Activated CD4-positive, alpha-beta memory T cell treated with anti-CD3 and anti-CD28 coated beads for 36 hours (primary cell): ENCODE measurements at regions not wholly inside any gene's neighbourhood (a gene's known extent, or its start where the extent isn't known, plus 50 kb on each side); places are given as distances from the start of the nearest gene placed in this dataset.

Experiments
- CTCF ChIA-PET: fragments of 350-600 bp; sonication (Branson Sonifier 250); formaldehyde crosslinking; loops from one replicate; lab custom pipeline; 2021; ENCODE audit warnings: antibody characterized with exemption, inconsistent platforms; lab: Charles Lee
- POLR2A ChIA-PET: fragments of 350-600 bp; sonication (Branson Sonifier 250); formaldehyde crosslinking; loops from one replicate; lab custom pipeline; 2021; ENCODE audit warnings: antibody characterized with exemption; lab: Charles Lee
- DNase-seq: peaks from one replicate; pipeline ENCODE4 v3.0.0-alpha.2; 2020
- H3K27ac Mint-ChIP-seq: one replicate; pipeline ENCODE4 v1.8.0; 2021; ENCODE audit warnings: mixed read lengths
- H3K27me3 Mint-ChIP-seq: one replicate; pipeline ENCODE4 v1.8.0; 2021; ENCODE audit warnings: mixed read lengths
- H3K36me3 Mint-ChIP-seq: one replicate; pipeline ENCODE4 v1.8.0; 2021; ENCODE audit warnings: mixed read lengths
- H3K4me1 Mint-ChIP-seq: one replicate; pipeline ENCODE4 v1.8.0; 2021; ENCODE audit warnings: low read depth, mixed read lengths
- H3K4me3 Mint-ChIP-seq: one replicate; pipeline ENCODE4 v1.8.0; 2021; ENCODE audit warnings: mild to moderate bottlenecking, mixed read lengths
- H3K9me3 Mint-ChIP-seq: one replicate; pipeline ENCODE4 v1.8.0; 2021; ENCODE audit warnings: mixed read lengths
- intact Hi-C: fragments of 100-400 bp; cut with micrococcal nuclease; formaldehyde crosslinking; loops from one replicate; pipeline ENCODE4 v1.15.1; 2023

- Mint-ChIP-seq H3K27ac (no peak overlapping the region), H3K36me3 (no peaks in the 10 kb centered on the region), H3K27me3 (no peaks in the 10 kb centered on the region), H3K4me1 (no peaks in the 10 kb centered on the region), H3K9me3 (peaks cover 5% of the 10 kb centered on the region), H3K4me3 (no peak overlapping the region)
- ChIA-PET CTCF (no interaction called here), POLR2A (no interaction called here)
- DNase-seq: no peak
- intact Hi-C loops: no loop called here
These were observed 415.9 kb downstream of the PLA2G4A start for GRCh38 chr1:187244623-187245022.

DNA sequence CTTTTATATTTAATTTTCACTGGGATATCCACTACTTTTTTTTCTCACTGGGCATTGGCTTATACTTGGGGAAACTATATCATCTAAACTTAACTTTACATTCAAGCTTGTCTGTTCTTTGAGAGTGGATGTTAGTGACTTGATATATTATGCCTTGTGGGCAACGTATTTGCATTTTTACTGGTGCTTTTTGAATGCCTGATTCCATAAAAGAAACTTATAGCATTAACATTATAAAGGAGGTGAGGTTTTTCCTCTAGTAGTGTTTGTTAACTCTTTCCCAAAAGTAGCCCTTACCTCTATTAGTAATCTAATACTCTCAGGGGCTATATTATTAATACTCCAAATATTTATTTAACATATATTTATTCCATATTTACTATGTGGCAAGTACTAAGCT lies 416.5 kb downstream of the PLA2G4A start:
- Mint-ChIP-seq H3K27ac (no peak overlapping the region), H3K27me3 (no peaks in the 10 kb centered on the region), H3K4me3 (no peak overlapping the region), H3K9me3 (peaks cover 5% of the 10 kb centered on the region), H3K36me3 (no peaks in the 10 kb centered on the region), H3K4me1 (no peaks in the 10 kb centered on the region)
- intact Hi-C loops: no loop called here
- ChIA-PET POLR2A (no interaction called here), CTCF (no interaction called here)
- no peak for DNase-seq

GRCh38 chr1:187249196-187249595 lies 420.4 kb downstream of the PLA2G4A start:
- intact Hi-C loops: no loop called here
- H3K4me1 Mint-ChIP-seq: no peaks in the 10 kb centered on the region
- no peaks in the 10 kb centered on the region for H3K27me3 Mint-ChIP-seq
- H3K36me3 Mint-ChIP-seq: no peaks in the 10 kb centered on the region
- no peak overlapping the region for H3K27ac Mint-ChIP-seq
- no peak for DNase-seq
- peaks cover 5% of the 10 kb centered on the region for H3K9me3 Mint-ChIP-seq
- H3K4me3 Mint-ChIP-seq: no peak overlapping the region
- CTCF ChIA-PET: no interaction called here
- POLR2A ChIA-PET: interaction anchor here (0.6 kb wide), 2 partner anchors 194 to 1161 kb away, joined by 3 to 5 read pairs; no protein-coding TSS in a partner anchor

DNA sequence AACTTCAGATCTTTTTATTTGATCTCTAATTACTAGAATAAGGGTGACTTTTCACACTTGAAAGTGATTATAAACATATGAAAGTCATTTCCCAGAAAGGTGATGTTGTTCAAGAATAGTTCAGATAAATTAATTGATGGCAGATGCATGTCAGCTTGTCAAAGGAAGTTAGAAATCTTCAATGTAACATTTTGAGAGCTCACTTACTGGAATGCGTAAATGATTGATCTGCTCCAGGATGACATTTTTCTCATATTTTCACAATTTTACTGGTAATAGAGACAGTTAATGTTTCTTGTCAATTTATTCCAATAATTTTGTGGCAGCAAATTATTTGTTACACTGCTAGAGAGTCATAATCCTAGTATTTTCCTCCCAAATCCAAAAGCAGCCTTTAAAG lies 424.2 kb downstream of the PLA2G4A start:
- Mint-ChIP-seq H3K27ac (no peak overlapping the region), H3K27me3 (no peaks in the 10 kb centered on the region), H3K4me3 (no peak overlapping the region), H3K36me3 (no peaks in the 10 kb centered on the region), H3K9me3 (no peaks in the 10 kb centered on the region), H3K4me1 (no peaks in the 10 kb centered on the region)
- CTCF ChIA-PET: no interaction called here
- no peak for DNase-seq
- intact Hi-C loops: no loop called here
- POLR2A ChIA-PET: no interaction called here

DNA sequence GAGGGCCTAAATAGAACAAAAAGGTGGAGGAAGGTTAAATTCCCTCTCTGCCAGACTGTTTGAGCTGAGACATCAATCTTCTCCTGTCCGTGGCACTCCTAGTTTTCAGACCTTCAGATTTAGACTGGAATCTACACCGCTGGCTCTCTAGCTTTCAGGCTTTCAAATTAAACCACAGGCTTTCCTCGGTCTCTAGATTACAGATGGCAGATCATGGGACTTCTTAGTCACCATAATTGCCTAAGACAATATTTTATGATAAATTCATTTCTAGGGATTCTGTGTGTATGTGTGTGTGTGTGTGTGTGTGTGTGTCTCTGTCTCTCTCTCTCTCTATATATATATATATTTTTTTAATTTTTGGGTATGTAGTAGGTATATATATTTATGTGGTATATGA lies 428.7 kb downstream of the PLA2G4A start:
- intact Hi-C loops: no loop called here
- Mint-ChIP-seq H3K27me3 (no peaks in the 10 kb centered on the region), H3K36me3 (no peaks in the 10 kb centered on the region), H3K27ac (no peak overlapping the region), H3K9me3 (peaks cover 2% of the 10 kb centered on the region), H3K4me3 (no peak overlapping the region), H3K4me1 (no peaks in the 10 kb centered on the region)
- no peak for DNase-seq
- ChIA-PET POLR2A (no interaction called here), CTCF (no interaction called here)

DNA sequence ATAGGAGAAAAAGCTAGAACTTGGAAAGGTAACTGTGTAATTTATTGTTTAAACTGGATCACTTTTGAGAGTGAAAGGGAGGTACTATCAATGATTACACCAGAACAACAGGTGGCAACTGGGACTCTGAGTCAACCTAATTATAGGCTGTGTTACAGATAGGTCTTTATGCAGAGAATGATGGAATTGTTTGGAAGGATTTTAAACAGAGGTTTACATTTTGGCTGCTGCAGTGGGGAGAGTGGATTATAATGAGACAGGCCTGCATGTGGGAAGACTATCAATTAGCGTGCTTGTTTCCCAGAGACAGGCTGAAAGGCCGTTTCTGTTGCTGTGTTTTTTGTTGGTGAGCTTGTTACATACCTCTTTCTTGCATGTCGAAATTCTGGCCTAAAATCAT lies 432.9 kb downstream of the PLA2G4A start:
- no peak for DNase-seq
- Mint-ChIP-seq H3K27me3 (no peaks in the 10 kb centered on the region), H3K4me3 (no peak overlapping the region), H3K4me1 (no peaks in the 10 kb centered on the region), H3K9me3 (peaks cover 2% of the 10 kb centered on the region), H3K27ac (no peak overlapping the region), H3K36me3 (no peaks in the 10 kb centered on the region)
- ChIA-PET CTCF (no interaction called here), POLR2A (no interaction called here)
- intact Hi-C loops: no loop called here

DNA sequence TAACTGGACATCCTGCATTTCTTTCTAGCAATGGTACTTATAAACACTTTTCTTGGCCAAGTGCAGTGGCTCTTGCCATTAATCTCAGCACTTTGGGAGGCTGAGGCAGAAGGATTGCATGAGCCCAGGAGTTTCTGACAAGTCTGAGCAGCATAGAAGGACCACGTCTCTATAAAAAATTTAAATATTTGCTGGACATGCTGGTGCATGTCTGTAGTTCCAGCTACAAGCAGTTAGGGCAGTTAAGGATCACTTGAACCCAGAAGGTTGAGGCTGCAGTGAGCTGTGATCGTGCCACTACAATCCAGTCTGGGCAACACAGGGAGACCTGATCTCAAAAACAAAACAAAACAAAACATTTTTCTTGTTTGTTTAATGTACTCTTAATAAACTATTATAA lies 434.0 kb downstream of the PLA2G4A start:
- ChIA-PET CTCF (no interaction called here), POLR2A (no interaction called here)
- Mint-ChIP-seq H3K36me3 (no peaks in the 10 kb centered on the region), H3K9me3 (peaks cover 2% of the 10 kb centered on the region), H3K27ac (no peak overlapping the region), H3K4me3 (no peak overlapping the region), H3K4me1 (no peaks in the 10 kb centered on the region), H3K27me3 (no peaks in the 10 kb centered on the region)
- intact Hi-C loops: no loop called here
- DNase-seq: no peak

DNA sequence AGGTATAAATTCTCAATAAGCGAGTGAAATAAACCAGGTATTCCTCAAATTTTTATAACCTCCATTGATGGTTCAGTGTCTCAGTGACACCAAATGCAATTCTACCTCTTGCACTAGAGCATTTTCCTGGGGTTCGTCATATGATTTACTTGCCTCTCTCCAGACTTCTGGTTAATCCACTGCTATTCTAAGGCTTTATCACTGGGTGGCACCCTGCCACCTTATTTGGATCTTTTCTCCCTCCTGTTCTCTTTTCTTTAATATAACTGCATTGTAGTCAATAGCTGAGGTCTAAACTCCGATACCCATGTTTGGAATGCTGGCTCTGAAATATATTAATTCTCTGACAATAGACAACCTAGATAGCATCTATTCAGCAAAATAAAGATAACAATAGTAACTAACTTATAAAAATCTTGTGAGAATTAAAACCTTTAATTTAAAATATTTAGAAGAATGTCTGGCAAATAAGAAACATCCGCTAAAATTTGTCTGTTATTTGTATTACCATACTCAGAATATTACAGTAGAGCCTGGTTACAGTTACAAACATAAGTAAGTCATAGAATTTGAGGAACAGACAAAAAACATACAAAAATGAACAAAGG lies 436.4 kb downstream of the PLA2G4A start:
- Mint-ChIP-seq H3K27ac (no peak overlapping the region), H3K4me3 (no peak overlapping the region), H3K9me3 (no peaks in the 10 kb centered on the region), H3K27me3 (no peaks in the 10 kb centered on the region), H3K4me1 (no peaks in the 10 kb centered on the region), H3K36me3 (no peaks in the 10 kb centered on the region)
- intact Hi-C loops: no loop called here
- no peak for DNase-seq
- CTCF ChIA-PET: no interaction called here
- POLR2A ChIA-PET: no interaction called here

DNA sequence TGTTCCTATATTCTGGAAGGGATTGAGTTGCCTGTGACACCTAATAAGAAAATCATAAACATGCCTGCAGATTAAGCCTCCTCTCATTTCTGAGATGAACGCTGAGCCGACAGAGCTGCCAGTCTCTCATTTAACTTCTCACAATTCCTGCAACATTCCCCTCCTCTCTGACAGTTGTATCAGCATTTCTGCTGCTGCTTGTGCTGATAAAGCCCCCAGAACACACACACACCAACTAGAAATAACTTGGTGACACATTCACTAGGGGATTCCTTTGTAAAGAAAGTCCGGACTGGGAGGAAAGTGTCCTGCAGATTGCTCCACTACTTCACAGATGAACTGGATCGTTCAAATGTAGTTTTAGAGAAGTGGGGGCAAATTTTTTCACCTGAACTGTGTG lies 437.3 kb downstream of the PLA2G4A start:
- H3K27ac Mint-ChIP-seq: no peak overlapping the region
- CTCF ChIA-PET: no interaction called here
- no peaks in the 10 kb centered on the region for H3K27me3 Mint-ChIP-seq
- no peaks in the 10 kb centered on the region for H3K36me3 Mint-ChIP-seq
- H3K4me1 Mint-ChIP-seq: no peaks in the 10 kb centered on the region
- H3K9me3 Mint-ChIP-seq: no peaks in the 10 kb centered on the region
- H3K4me3 Mint-ChIP-seq: no peak overlapping the region
- intact Hi-C loops: no loop called here
- POLR2A ChIA-PET: no interaction called here
- DNase-seq: no peak

DNA sequence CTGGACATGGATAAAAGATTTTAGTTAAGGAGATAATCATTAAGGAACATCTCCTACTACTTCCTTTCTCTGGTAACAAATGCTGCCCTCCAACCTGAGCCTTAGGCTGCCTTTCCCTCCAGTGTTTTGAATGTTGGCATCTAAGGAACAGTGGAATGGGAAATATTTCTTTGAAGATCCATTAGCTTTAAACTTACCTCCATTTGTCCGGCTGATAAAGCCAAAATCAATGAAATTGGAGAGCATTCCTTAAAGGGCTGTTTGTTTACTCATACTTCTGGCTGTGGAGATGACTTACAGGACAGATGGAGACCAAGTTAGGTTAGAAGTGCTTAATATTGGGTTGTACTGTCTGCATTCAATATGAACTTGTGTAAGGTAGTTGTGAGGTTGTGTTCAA lies 439.1 kb downstream of the PLA2G4A start:
- POLR2A ChIA-PET: no interaction called here
- H3K27me3 Mint-ChIP-seq: no peaks in the 10 kb centered on the region
- H3K4me1 Mint-ChIP-seq: no peaks in the 10 kb centered on the region
- no peaks in the 10 kb centered on the region for H3K9me3 Mint-ChIP-seq
- H3K4me3 Mint-ChIP-seq: no peak overlapping the region
- no peak for DNase-seq
- H3K36me3 Mint-ChIP-seq: no peaks in the 10 kb centered on the region
- intact Hi-C loops: no loop called here
- CTCF ChIA-PET: no interaction called here
- H3K27ac Mint-ChIP-seq: no peak overlapping the region

GRCh38 chr1:187270256-187270655 lies 441.5 kb downstream of the PLA2G4A start:
- Mint-ChIP-seq H3K27me3 (no peaks in the 10 kb centered on the region), H3K4me3 (no peak overlapping the region), H3K9me3 (no peaks in the 10 kb centered on the region), H3K36me3 (no peaks in the 10 kb centered on the region), H3K27ac (no peak overlapping the region), H3K4me1 (peaks cover 2% of the 10 kb centered on the region)
- intact Hi-C loops: no loop called here
- ChIA-PET CTCF (no interaction called here), POLR2A (no interaction called here)
- DNase-seq: no peak

DNA sequence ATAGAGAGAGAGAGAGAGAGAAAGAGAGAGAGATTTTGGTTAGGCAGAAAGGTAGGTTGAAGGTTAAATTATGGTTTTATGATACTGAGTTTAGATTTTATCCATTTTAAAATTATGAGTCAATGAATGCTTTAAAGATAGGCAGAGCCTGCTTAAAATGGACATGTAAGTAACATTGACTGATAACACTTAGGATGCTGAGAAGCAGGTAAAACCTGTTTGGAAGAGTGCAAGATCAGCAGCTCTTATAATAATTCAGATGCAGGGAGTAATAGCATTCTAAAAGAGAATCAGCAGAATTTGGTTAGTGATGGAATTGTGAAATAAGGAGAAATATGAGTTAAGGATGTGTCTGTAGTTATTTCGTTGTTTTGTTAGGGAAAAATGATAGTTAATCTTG lies 446.6 kb downstream of the PLA2G4A start:
- no peaks in the 10 kb centered on the region for H3K9me3 Mint-ChIP-seq
- ChIA-PET POLR2A (no interaction called here), CTCF (no interaction called here)
- H3K27me3 Mint-ChIP-seq: no peaks in the 10 kb centered on the region
- H3K27ac Mint-ChIP-seq: no peak overlapping the region
- intact Hi-C loops: no loop called here
- H3K4me1 Mint-ChIP-seq: peaks cover 2% of the 10 kb centered on the region
- H3K36me3 Mint-ChIP-seq: no peaks in the 10 kb centered on the region
- no peak for DNase-seq
- no peak overlapping the region for H3K4me3 Mint-ChIP-seq

GRCh38 chr1:187275985-187276575 lies 447.3 kb downstream of the PLA2G4A start:
- Mint-ChIP-seq H3K27me3 (no peaks in the 10 kb centered on the region), H3K36me3 (no peaks in the 10 kb centered on the region), H3K9me3 (no peaks in the 10 kb centered on the region), H3K4me3 (no peak overlapping the region), H3K4me1 (peaks cover 2% of the 10 kb centered on the region), H3K27ac (no peak overlapping the region)
- POLR2A ChIA-PET: no interaction called here
- CTCF ChIA-PET: no interaction called here
- intact Hi-C loops: no loop called here
- no peak for DNase-seq
